HG03457 (cell line): ENCODE measurements at regions not wholly inside any gene's neighbourhood (a gene's known extent, or its start where the extent isn't known, plus 50 kb on each side); places are given as distances from the start of the nearest gene placed in this dataset.
A peak's percentile ranks its signal among the peaks of the same experiment; 100 is the strongest.
"Not testable (repeated sequence)": the region's sequence is repeated elsewhere in the genome, so short reads cannot be mapped to it uniquely, and the experiment has no call there.

Experiments used
- ATAC-seq: cut with Tn5 transposase; IDR thresholded peaks from one replicate; pipeline ENCODE4 v1.9.1; 2021; ENCODE audit warnings: moderate number of reproducible peaks; ENCODE audit not compliant: unreplicated experiment

DNA sequence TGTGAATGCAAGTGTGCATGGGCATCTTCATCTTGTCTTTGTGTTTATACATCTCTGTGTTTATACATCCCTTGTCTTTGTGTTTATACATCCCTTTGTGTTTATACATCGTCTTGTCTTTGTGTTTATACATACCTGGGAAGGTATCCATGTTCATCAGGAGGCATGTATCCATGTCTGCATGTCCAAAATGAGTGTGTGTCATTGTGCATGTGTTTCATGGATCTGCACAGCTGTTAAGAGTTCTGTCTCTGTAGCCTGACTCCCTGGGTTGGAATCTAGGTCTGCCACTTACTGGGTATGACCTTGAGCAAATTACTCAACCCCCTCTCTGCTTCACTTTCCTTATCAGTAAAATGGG is 50.1 kb upstream of the SIRPA start:
- no peak for ATAC-seq

GRCh38 chr20:1844325-1845162 is 50.7 kb upstream of the SIRPA start:
- ATAC-seq: peak; percentile 75

- no peak for ATAC-seq
Measured at GRCh38 chr20:1842281-1842680, 52.9 kb upstream of the SIRPA start.

DNA sequence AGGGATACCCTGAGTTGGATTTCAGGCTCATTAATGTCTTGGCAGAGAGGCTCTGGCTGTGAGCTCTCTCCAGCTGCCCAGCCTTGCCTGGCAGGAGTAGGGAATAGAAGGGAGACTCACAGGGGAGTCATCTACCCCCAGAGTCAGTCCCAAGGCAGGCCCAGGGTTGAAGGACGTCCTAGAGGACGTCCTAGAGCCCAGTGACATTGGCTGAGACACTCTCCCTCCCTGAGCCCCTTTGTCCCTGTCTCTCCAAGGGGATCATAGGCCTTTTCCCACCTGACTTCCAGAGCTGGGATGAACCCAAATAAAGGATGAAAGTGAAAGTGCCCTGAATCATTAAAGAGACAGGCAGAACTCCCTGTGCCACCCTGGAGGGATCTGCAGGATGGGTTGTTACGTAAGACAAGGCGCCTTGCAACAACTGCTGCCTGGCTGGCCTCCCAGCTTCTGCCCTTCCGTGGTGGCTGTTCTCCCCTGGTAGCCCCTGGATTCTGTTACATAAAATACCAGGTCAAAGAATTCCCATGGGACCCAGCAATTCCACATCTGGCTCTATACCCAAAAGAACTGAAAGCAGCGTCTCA is 53.6 kb upstream of the SIRPA start:
- ATAC-seq: no peak

DNA sequence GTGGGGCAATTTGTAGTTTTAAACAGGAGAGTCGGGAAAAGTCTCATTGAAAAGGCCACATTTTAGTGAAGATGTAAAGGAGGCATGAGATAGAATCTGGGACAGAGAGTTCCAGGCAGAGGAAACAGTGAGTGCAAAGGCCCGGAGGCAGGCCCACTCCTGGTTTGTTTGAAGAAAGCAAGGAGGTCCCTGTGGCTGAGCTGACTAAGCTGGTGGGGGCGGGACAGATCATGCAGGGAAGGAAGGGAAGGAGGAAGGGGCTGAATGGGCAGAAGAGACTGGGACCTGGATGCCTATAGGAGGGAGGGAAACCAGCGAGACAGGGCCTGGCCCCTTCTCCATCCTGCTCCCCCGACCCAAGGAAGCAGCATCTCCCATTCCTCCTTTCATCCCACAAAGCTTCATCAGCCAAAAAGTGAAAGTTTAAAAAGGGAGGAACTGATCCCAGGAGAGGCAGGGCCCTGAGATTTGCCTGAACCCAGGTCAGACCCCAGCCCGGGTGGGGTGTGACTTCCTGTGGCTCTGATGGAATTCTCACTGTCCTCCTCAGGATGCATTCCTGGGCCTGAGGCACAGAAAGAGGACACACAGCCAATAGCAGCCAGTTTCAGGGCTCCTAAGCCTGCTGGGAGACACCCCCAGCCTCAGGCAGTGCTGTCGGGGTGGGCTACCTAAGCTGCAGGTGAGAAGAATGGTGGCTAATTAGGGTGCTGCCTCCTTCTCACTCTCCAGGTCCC is 54.2 kb upstream of the SIRPA start:
- no peak for ATAC-seq

DNA sequence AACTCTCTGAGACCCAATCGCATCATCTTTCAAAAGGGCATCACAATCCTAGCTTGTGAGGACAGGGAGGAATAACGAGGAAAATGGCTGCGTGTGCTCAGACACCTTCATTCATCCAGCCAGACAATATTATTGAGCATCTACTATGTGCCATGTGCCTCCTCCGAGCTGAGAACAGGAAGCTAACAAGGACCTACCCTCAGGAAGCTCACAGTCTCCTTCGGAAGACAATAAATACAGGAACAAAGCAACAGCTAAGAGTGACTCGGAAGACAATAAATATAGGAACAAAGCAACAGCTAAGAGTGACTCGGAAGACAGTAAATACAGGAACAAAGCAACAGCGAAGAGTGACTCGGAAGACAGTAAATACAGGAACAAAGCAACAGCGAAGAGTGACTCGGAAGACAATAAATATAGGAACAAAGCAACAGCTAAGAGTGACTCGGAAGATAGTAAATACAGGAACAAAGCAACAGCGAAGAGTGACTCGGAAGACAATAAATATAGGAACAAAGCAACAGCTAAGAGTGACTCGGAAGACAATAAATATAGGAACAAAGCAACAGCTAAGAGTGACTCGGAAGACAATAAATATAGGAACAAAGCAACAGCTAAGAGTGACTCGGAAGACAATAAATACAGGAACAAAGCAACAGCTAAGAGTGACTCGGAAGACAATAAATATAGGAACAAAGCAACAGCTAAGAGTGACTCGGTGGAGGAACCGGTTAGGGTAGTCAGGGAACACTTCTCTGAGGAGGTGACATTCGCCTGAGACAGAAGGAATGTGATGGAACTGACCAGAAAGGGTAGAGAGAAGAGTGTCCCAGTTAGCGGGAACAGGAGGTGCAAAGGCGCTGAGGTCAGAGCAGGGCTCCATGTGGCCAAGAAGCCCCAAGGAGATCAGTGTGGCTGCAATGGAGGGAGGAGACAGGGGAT is 55.6 kb upstream of the SIRPA start:
- ATAC-seq: not testable (repeated sequence)

GRCh38 chr20:1838556-1839279 is 56.5 kb upstream of the SIRPA start:
- ATAC-seq: no peak

- no peak for ATAC-seq
Measured at GRCh38 chr20:1835186-1836035, 59.8 kb upstream of the SIRPA start.

DNA sequence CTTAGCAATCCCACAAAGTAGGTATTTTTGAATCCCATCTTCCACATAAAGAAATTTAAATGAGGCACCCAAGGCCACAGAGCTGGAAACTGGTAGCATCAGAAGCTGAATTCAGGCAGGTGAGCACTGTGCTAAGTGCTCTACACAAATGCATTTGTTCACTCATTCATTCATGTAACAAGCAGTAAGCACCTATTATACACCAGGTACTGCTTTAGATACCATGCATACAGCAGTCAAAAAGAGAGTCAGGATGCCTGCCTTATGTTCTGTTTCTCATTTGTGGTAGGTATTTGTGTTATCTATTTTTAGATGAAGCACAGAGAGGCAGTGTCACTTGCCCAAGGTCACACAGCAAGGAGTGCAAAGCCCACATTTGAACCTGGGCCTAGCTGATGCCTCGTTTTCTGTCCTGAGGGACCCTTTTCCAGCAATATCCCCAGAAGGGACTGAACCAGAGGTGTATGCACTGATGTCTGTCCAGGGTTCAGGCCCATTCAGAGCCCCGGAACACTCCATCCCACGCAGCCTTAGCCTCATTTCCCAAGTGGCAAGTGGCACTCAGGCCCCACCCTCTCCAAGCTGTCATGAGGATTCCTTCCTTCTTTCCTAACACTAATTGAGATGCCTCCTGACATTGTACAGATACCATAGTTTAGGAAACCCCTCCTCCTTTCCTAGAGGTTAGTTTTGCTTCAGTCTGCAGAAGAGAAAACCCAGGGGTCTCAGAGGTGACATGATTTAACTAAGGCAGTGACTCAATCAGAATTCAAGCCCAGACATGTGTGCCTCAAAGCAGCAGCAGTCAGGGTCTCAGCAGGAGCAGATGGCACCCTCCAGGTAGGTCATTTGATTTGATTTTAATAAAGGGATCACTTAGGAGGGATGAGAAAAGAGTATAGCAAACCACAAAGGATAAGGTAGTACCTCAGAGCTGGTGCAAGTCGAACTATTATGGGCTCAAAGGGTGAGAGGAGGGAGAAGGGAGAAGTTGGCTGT is 61.2 kb upstream of the SIRPA start:
- no peak for ATAC-seq

DNA sequence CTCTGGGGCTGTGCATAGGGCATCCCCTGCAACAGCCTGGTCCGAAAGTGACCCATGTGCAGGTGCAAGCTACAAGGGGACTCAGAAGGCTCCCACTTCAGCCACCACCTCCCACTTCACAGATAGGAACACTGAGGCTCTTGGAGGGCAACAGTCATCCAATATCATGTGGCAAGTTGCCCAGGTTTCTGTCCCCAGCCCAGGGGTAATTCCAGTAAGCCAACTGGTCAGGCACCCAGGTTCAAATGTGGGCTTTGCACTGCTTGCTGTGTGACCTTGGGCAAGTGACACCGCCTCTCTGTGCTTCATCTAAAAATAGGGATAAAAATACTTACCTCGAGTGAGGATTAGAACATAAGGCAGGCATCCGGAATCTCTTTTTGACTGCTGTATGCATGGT is 62.0 kb upstream of the SIRPA start:
- no peak for ATAC-seq

- no peak for ATAC-seq
Measured at GRCh38 chr20:1832634-1833033, 62.6 kb upstream of the SIRPA start.

- no peak for ATAC-seq
Measured at GRCh38 chr20:1831606-1832005, 63.6 kb upstream of the SIRPA start.

- ATAC-seq: no peak
Measured at GRCh38 chr20:1831096-1831495, 64.1 kb upstream of the SIRPA start.

DNA sequence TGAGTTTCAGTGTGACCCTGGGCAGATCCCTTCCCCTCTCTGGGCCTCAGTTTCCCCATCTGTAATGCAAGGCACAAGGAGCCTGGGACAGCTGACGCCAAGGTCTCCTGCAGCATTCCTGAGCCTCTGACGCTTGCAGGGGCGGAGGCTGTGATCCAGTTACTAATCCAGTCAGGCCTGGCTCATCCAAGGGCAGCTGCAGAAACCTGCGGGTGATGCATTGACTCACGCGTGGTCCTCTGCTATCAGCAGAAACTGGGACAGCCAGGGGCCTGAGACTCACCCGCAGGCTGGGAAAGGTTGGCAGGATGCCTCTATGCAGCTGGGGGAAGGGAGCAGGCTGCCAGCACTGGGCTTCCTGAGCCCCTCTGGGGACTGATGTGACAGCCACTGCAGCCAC is 65.0 kb upstream of the SIRPA start:
- ATAC-seq: no peak

DNA sequence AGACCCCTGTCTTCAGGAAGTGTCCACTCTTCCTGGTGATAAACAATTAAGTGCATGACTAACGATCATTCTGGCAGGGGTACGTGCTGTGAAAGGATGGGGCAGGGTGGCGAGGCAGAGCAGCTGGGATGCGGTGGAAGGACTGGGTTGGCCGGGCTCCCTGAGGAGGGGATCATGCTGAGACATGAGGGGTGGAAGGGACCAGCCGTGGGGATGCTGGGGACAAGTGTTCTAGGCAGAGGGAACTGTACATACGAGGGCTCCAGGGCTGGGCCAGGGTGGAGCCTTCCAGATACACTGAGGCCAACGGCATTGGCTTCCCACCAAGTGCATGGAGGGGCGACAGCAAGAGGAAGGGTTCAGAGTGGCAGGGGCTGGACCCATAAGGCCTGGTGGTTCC is 65.7 kb upstream of the SIRPA start:
- ATAC-seq: no peak

DNA sequence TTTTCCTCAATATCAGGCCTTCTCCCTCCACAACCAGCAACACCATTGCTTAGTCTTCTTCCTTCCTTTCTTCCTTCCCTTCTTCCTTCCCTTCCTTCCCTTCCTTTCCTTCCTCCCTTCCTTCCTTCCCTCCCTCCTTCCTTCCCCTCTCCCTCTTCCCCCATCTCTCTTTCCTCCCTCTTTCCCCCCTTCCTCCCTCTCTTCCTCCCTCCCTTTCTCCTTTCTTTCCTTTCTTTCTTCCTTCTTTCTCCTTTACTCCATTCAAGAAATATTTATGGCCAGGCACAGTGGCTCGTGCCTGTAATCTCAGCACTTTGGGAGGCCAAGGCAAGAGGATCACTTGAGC is 66.4 kb upstream of the SIRPA start:
- no peak for ATAC-seq

DNA sequence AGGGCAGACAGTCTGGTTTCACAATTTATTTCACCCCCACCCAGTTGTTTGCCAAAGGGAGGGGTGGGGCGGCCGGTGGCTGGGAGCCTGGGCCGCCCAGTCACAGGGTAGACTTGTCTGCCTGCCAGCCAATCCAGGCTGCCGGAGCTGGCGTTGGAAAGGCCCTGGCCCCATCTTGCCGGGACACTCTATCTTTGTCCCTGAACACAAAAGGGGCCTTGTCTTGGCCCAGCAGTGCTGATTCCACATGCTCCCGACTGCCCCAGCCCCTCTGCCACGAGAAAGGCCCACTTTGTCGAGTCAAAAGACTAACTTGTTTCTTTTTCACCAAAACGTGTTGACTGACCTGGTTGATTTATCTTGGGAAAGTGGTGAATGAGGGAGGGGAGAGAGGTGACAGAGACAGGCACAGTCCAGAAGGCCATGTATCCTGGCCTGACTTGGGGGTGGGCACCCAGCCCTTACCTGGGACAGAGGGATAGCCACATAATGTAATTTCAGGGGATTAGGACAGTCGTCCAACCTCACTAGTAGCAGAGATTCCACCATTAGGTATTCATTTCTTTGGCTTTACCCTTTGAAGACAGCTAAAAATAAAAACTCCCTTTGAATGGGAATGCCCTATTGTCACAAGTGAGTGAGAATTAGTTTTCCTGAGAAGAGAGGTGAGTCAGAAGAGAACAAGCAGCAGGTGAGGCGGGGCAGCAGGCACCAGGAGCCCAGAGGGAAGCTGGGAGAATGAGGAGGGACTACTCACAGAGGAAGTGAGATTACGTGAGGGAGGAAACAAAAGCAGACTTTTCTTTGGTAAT is 67.0 kb upstream of the SIRPA start:
- no peak for ATAC-seq
